HepG2 (cell line): ENCODE measurements at regions not wholly inside any gene's neighbourhood (a gene's known extent, or its start where the extent isn't known, plus 50 kb on each side); places are given as distances from the start of the nearest gene placed in this dataset.

ENCODE experiments used
- ATAC-seq: fragments of 200-7000 bp; cut with Tn5 transposase; 3 replicates; pipeline ENCODE4 v1.9.1; 2020; ENCODE audit warnings: mild to moderate bottlenecking, moderate library complexity
- BruUV-seq: library from RNA; stranded (reverse); fragments of 400-500 nt; replicated peaks from 2 replicates; lab custom pipeline; 2021; lab: Mats Ljungman, UMichigan
- CTCF ChIA-PET: fragments of 300-600 bp; formaldehyde crosslinking; extraction: SDS; loops from one replicate; lab custom pipeline; 2021; ENCODE audit warnings: low total read pairs, inconsistent platforms, low intra/inter-chr PET ratio; lab: Yijun Ruan, JAX
- POLR2A ChIA-PET: fragments of 350-600 bp; sonication (Branson Sonifier 250); formaldehyde crosslinking; loops from one replicate; lab custom pipeline; 2020; ENCODE audit warnings: antibody characterized with exemption, inconsistent platforms; lab: Yijun Ruan, JAX
- DNase-seq: peaks from one replicate; pipeline ENCODE4 v3.0.0-alpha.2; 2015; ENCODE audit warnings: low spot score
- FAIRE-seq: peaks from 3 replicates; lab custom pipeline; 2011; peaks lifted over from hg19 to GRCh38; lab: Jason Lieb, UNC
- H2AFZ ChIP-seq: one replicate; pipeline ENCODE4 v1.6.1; 2011; ENCODE audit warnings: low read length, inconsistent platforms
- H3K27ac ChIP-seq: fragments of 300-600 bp; 3 replicates; pipeline ENCODE4 v1.8.0; 2011; ENCODE audit warnings: mixed run types, mild to moderate bottlenecking, mixed read lengths, low read length, inconsistent platforms; ENCODE audit not compliant: insufficient read depth; ENCODE audit errors: extremely low read length
- H3K27me3 ChIP-seq, 2 experiments: fragments of 200-600 bp in 1 of 2; 2 replicates in 1 of 2; 3 replicates in 1 of 2; pipeline versions ENCODE4 v1.6.0 to v1.8.0; 2011; ENCODE audit warnings: low read length in 2 of 2, mild to moderate bottlenecking in 2 of 2, moderate library complexity in 2 of 2, inconsistent platforms in 1 of 2; ENCODE audit not compliant: insufficient read depth in 2 of 2, control insufficient read depth in 1 of 2
- H3K36me3 ChIP-seq, 2 experiments: fragments of 200-600 bp in 1 of 2; replicated peaks in 1 of 2; 2 replicates in 1 of 2; 3 replicates in 1 of 2; pipeline versions ENCODE4 v1.5.1 to v1.8.0; 2011; ENCODE audit warnings: low read length in 2 of 2, inconsistent platforms in 1 of 2; ENCODE audit not compliant: insufficient read depth in 2 of 2, control insufficient read depth in 1 of 2
- H3K4me1 ChIP-seq: 2 replicates; pipeline ENCODE4 v1.5.1; 2012; ENCODE audit warnings: low read length, inconsistent platforms; ENCODE audit not compliant: insufficient read depth
- H3K4me2 ChIP-seq: 2 replicates; pipeline ENCODE4 v1.6.0; 2011; ENCODE audit warnings: low read depth, low read length, inconsistent platforms
- H3K4me3 ChIP-seq, 3 experiments: fragments of 200-600 bp in 1 of 3; sonication (generic), shearing (Covaris generic) in 1 of 3; replicated peaks in 1 of 3; 2 replicates each; pipeline ENCODE4 v1.5.1; 2011 to 2016; ENCODE audit warnings: low read length in 3 of 3, inconsistent platforms in 2 of 3, low read depth in 2 of 3, mild to moderate bottlenecking in 2 of 3, control low read depth in 1 of 3, mixed read lengths in 1 of 3; ENCODE audit not compliant: insufficient read depth in 1 of 3
- H3K79me2 ChIP-seq: one replicate; pipeline ENCODE4 v1.6.1; 2011; ENCODE audit warnings: low read length, inconsistent platforms; ENCODE audit not compliant: insufficient read depth
- H3K9ac ChIP-seq: 2 replicates; pipeline ENCODE4 v1.6.0; 2011; ENCODE audit warnings: mild to moderate bottlenecking, low read depth, low read length, inconsistent platforms; ENCODE audit not compliant: insufficient read depth
- H3K9me3 ChIP-seq: 2 replicates; pipeline ENCODE4 v1.5.1; 2012; ENCODE audit warnings: mild to moderate bottlenecking, low read length
- H4K20me1 ChIP-seq: 2 replicates; pipeline ENCODE4 v1.6.0; 2011; ENCODE audit warnings: inconsistent platforms, mild to moderate bottlenecking, low read length, moderate library complexity; ENCODE audit not compliant: insufficient read depth
- ATF7 ChIP-seq, 2 experiments: fragments of 450-650 bp in 1 of 2; sonication (generic) in 1 of 2; formaldehyde crosslinking in 1 of 2; IDR thresholded peaks; 2 replicates each; pipeline versions ENCODE4 v1.4.0 to v1.6.1; 2016 to 2020; ENCODE audit warnings: antibody characterized with exemption in 1 of 2, mild to moderate bottlenecking in 1 of 2, missing genetic modification reagents in 1 of 2
- BCL6 ChIP-seq: IDR thresholded peaks from 2 replicates; pipeline ENCODE4 v1.6.1; 2016; ENCODE audit warnings: missing genetic modification reagents, missing compliant biosample characterization
- CBX1 ChIP-seq: IDR thresholded peaks from one replicate; pipeline ENCODE4 v1.6.1; 2016; ENCODE audit warnings: antibody characterized with exemption, low read depth
- CEBPB ChIP-seq: IDR thresholded peaks from 2 replicates; pipeline ENCODE4 v1.6.1; 2011; ENCODE audit warnings: low read depth, low read length, improper control_type of control experiment, borderline replicate concordance
- CREB1 ChIP-seq, 2 experiments: fragments of 450-650 bp in 1 of 2; IDR thresholded peaks; 2 replicates each; pipeline ENCODE4 v1.6.1; 2016 to 2017; ENCODE audit warnings: control low read depth in 1 of 2, mild to moderate bottlenecking in 1 of 2, missing compliant biosample characterization in 1 of 2, missing genetic modification characterization in 1 of 2
- HDAC2 ChIP-seq: sonication (generic); formaldehyde crosslinking; IDR thresholded peaks from 2 replicates; pipeline ENCODE4 v1.4.0; 2020; ENCODE audit warnings: missing genetic modification reagents
- IKZF1 ChIP-seq: fragments of 450-650 bp; IDR thresholded peaks from 2 replicates; pipeline ENCODE4 v1.7.1; 2016
- MAF1 ChIP-seq: sonication (generic); formaldehyde crosslinking; IDR thresholded peaks from 2 replicates; pipeline ENCODE4 v1.5.0; 2020; ENCODE audit warnings: missing genetic modification reagents, borderline replicate concordance
- PITX1 ChIP-seq: sonication (generic); formaldehyde crosslinking; IDR thresholded peaks from 2 replicates; pipeline ENCODE4 v1.5.1; 2020; ENCODE audit warnings: mild to moderate bottlenecking, missing genetic modification reagents
- RFXAP ChIP-seq: sonication (generic); formaldehyde crosslinking; IDR thresholded peaks from 2 replicates; pipeline ENCODE4 v1.4.0; 2020; ENCODE audit warnings: missing genetic modification reagents, borderline replicate concordance
- SP5 ChIP-seq: IDR thresholded peaks from 2 replicates; pipeline ENCODE4 v1.6.1; 2016; ENCODE audit warnings: low read depth, borderline replicate concordance
- STAG1 ChIP-seq: sonication (generic); formaldehyde crosslinking; IDR thresholded peaks from 2 replicates; pipeline ENCODE4 v1.4.0; 2020; ENCODE audit warnings: missing genetic modification reagents
- TBX3 ChIP-seq: fragments of 450-650 bp; IDR thresholded peaks from 2 replicates; pipeline ENCODE4 v1.6.1; 2017; ENCODE audit warnings: antibody characterized with exemption, mild to moderate bottlenecking, inconsistent platforms, borderline replicate concordance
- ZNF713 ChIP-seq: sonication (generic); formaldehyde crosslinking; IDR thresholded peaks from 2 replicates; pipeline ENCODE4 v1.4.0; 2020; ENCODE audit warnings: mild to moderate bottlenecking, missing genetic modification reagents
- ZSCAN12 ChIP-seq: sonication (generic); formaldehyde crosslinking; IDR thresholded peaks from 2 replicates; pipeline ENCODE4 v1.9.0; 2021; ENCODE audit warnings: mild to moderate bottlenecking, missing genetic modification reagents
- WGBS: methylation state at CpG from one replicate; pipeline ENCODE4 v1.1.6; 2017; ENCODE audit warnings: low lambda C conversion rate; 5-methylcytosine and 5-hydroxymethylcytosine counted together
- in situ Hi-C: cut with HindIII; loops from 2 replicates; pipeline ENCODE4 v1.10.0; 2017; ENCODE audit warnings: low pct_unique_long_range_greater_than_20kb; ENCODE audit not compliant: extremely low pct_ligation_motif_present
- intact Hi-C: fragments of 100-400 bp; cut with micrococcal nuclease; formaldehyde crosslinking; loops from one replicate; pipeline ENCODE4 v1.10.0; 2022; ENCODE audit not compliant: unreplicated experiment

DNA sequence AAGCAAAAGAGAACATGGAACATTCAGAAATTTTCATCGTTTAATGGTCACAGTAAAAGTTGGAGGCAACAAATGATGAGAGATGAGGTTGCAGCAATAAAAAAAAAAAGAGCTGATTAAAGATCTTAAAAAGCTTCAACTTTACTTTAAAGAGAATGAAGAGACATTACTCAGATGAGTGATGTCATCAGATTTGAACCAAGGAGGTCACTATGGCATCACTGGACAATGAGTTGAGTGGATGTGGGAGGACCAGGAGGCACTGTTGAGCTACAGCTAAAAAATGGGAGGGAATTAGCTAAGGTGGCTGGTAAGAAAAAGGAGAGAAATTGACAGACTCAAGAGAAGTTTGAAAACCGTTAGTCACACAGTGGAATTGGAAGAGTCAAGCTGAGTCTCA is 138.4 kb downstream of the SST start:
- Histone ChIP-seq H3K9ac (no peak overlapping the region), H3K4me2 (no peak overlapping the region), H3K27ac (no peak overlapping the region), H3K9me3 (no peaks in the 10 kb centered on the region), H3K4me3 (no peak overlapping the region), H2AFZ (no peak overlapping the region), H3K27me3 (peaks cover 0 to 5% of the 10 kb centered on the region in 2 experiments; a peak in 2 of 5 replicates), H3K79me2 (no peaks in the 10 kb centered on the region), H4K20me1 (no peaks in the 10 kb centered on the region), H3K4me1 (no peaks in the 10 kb centered on the region), H3K36me3 (no peaks in the 10 kb centered on the region)
- TF ChIP-seq ZNF713 (CRISPR knock-in tag): no peak
- TF ChIP-seq TBX3: no peak
- TF ChIP-seq IKZF1: no peak
- peak; percentile 67 for TF ChIP-seq ATF7 (IDR thresholded peaks at IDR 0.05)
- TF ChIP-seq ATF7 (CRISPR knock-in tag; IDR thresholded peaks at IDR 0.05): no peak
- TF ChIP-seq CREB1 (IDR thresholded peaks at IDR 0.05): peak; percentile 55; the same call in 1 of the 2 replicates
- no peak for TF ChIP-seq CREB1 (CRISPR knock-in tag; IDR thresholded peaks at IDR 0.05)
- no peak for TF ChIP-seq PITX1 (CRISPR knock-in tag)
- TF ChIP-seq ZSCAN12 (CRISPR knock-in tag): no peak
- no peak for DNase-seq
- POLR2A ChIA-PET: no interaction called here
- in situ Hi-C loops: no loop called here
- WGBS: 6% methylated on average over 2 of the region's 2 CpGs
- CTCF ChIA-PET: no interaction called here
- no peak for FAIRE-seq
- no peak for ATAC-seq
- intact Hi-C loops: no loop called here
- BruUV-seq: no TSS peak

DNA sequence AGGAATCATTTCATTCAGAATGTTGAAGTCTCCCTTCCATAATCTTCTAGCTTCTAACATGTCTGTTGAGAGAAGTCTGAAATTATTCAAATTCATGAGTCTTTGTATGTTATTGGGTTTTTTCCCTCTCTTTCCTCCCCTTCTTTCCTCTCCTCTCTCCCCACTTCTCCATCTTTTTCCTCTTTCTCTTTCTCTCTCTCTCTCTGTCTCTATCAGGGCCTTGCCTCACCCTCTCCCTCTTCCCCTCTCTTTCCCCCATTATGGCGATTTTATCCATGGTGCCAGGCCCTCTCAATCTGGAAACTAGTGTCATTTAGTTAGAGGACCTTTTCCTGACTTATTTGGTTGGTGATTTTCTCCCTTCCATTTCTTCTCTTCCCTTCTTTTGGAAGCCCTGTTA is 147.3 kb downstream of the SST start:
- no TSS peak for BruUV-seq
- H3K27ac ChIP-seq: no peak overlapping the region
- no peak overlapping the region for H3K9ac ChIP-seq
- WGBS: 0% methylated on average over 1 of the region's 1 CpG
- CTCF ChIA-PET: no interaction called here
- no peak overlapping the region for H3K4me2 ChIP-seq
- DNase-seq (no peak), FAIRE-seq (no peak), ATAC-seq (no peak)
- H3K79me2 ChIP-seq: no peaks in the 10 kb centered on the region
- in situ Hi-C loops: no loop called here
- POLR2A ChIA-PET: no interaction called here
- no peaks in the 10 kb centered on the region for H3K4me1 ChIP-seq
- no peaks in the 10 kb centered on the region for H3K36me3 ChIP-seq
- no peak overlapping the region for H2AFZ ChIP-seq
- H3K27me3 ChIP-seq: 0 out of 5 replicates have a peak, but pooled peaks cover 0 to 3% of the 10 kb centered on the region in 2 experiments
- H3K9me3 ChIP-seq: no peaks in the 10 kb centered on the region
- intact Hi-C loops: no loop called here
- H3K4me3 ChIP-seq: no peak overlapping the region
- no peaks in the 10 kb centered on the region for H4K20me1 ChIP-seq
- TF ChIP-seq HDAC2: no peak
- TF ChIP-seq RFXAP (CRISPR knock-in tag): no peak
- TF ChIP-seq MAF1 (CRISPR knock-in tag): no peak
- no peak for TF ChIP-seq STAG1 (CRISPR knock-in tag)
- no peak for TF ChIP-seq BCL6
- no peak for TF ChIP-seq CBX1
- TF ChIP-seq SP5 (CRISPR knock-in tag): no peak
- no peak for TF ChIP-seq CEBPB
